K562 (cell line): ENCODE measurements at regions not wholly inside any gene's neighbourhood (a gene's known extent, or its start where the extent isn't known, plus 50 kb on each side); places are given as distances from the start of the nearest gene placed in this dataset.

Source experiments
- ATAC-seq: fragments of 200-7000 bp; cut with Tn5 transposase; 3 replicates; pipeline ENCODE4 v1.9.1; 2020; ENCODE audit warnings: moderate library complexity
- BruUV-seq: library from RNA; stranded (reverse); fragments of 400-500 nt; replicated peaks from 2 replicates; lab custom pipeline; 2021; lab: Mats Ljungman, UMichigan
- CTCF ChIA-PET: fragments of 300-600 bp; formaldehyde crosslinking; extraction: SDS; loops from one replicate; lab custom pipeline; 2021; ENCODE audit warnings: low intra/inter-chr PET ratio; lab: Yijun Ruan, JAX
- POLR2A ChIA-PET: fragments of 300-600, 350-650 bp; sonication (Branson Sonifier 250); formaldehyde crosslinking; extraction: SDS; loops from one replicate; lab custom pipeline; 2021; ENCODE audit warnings: antibody characterized with exemption, inconsistent platforms; lab: Yijun Ruan, JAX
- DNase-seq, 4 experiments: peaks; one replicate each; pipeline versions ENCODE4 v3.0.0 to v3.0.0-alpha.2; 2011 to 2018; ENCODE audit warnings: low spot score in 3 of 4, mixed read lengths in 3 of 4; ENCODE audit errors: extremely low read depth in 1 of 4
- FAIRE-seq: peaks from 2 replicates; lab custom pipeline; 2011; peaks lifted over from hg19 to GRCh38; lab: Jason Lieb, UNC
- H2AFZ ChIP-seq: 2 replicates; pipeline ENCODE4 v1.6.0; 2011; ENCODE audit warnings: low read depth, low read length, control low read depth, inconsistent platforms
- H3K27ac ChIP-seq: fragments of 200-600 bp; 3 replicates; pipeline ENCODE4 v1.8.0; 2011; ENCODE audit warnings: low read depth, mild to moderate bottlenecking, control low read depth, inconsistent platforms, low read length, moderate library complexity, mixed read lengths; ENCODE audit errors: extremely low read depth
- H3K27me3 ChIP-seq, 2 experiments: fragments of 300-600 bp in 1 of 2; 2 replicates in 1 of 2; 3 replicates in 1 of 2; pipeline versions ENCODE4 v1.6.0 to v1.8.0; 2011; ENCODE audit warnings: inconsistent platforms in 2 of 2, low read length in 2 of 2, mild to moderate bottlenecking in 1 of 2, mixed read lengths in 1 of 2, moderate library complexity in 1 of 2; ENCODE audit not compliant: control insufficient read depth in 2 of 2, insufficient read depth in 2 of 2
- H3K36me3 ChIP-seq: fragments of 300-600 bp; 3 replicates; pipeline ENCODE4 v1.8.0; 2011; ENCODE audit warnings: mild to moderate bottlenecking, low read length, inconsistent platforms; ENCODE audit not compliant: control insufficient read depth, insufficient read depth
- H3K4me1 ChIP-seq, 2 experiments: fragments of 200-600 bp in 1 of 2; replicated peaks in 1 of 2; 2 replicates in 1 of 2; 3 replicates in 1 of 2; pipeline versions ENCODE4 v1.5.1 to v1.8.0; 2011; ENCODE audit warnings: inconsistent platforms in 2 of 2, low read length in 2 of 2, mild to moderate bottlenecking in 1 of 2, mixed read lengths in 1 of 2, moderate library complexity in 1 of 2; ENCODE audit not compliant: control insufficient read depth in 2 of 2, insufficient read depth in 2 of 2
- H3K4me2 ChIP-seq: 2 replicates; pipeline ENCODE4 v1.6.1; 2011; ENCODE audit warnings: low read length, control low read depth, inconsistent platforms, mixed read lengths; ENCODE audit not compliant: insufficient read depth
- H3K4me3 ChIP-seq: fragments of 200-600 bp; sonication (generic), shearing (Covaris generic); 2 replicates; pipeline ENCODE4 v1.5.1; 2016; ENCODE audit warnings: control low read depth, inconsistent platforms
- H3K79me2 ChIP-seq: fragments of 200-600 bp; 3 replicates; pipeline ENCODE4 v1.8.0; 2011; ENCODE audit warnings: low read length, inconsistent platforms; ENCODE audit not compliant: control insufficient read depth, insufficient read depth
- H3K9ac ChIP-seq, 2 experiments: 2 replicates each; pipeline versions ENCODE4 v1.6.0 to v1.6.1; 2011; ENCODE audit warnings: low read depth in 2 of 2, low read length in 2 of 2, control low read depth in 1 of 2, inconsistent platforms in 1 of 2, mild to moderate bottlenecking in 1 of 2, mixed read lengths in 1 of 2; ENCODE audit not compliant: insufficient read depth in 1 of 2
- H3K9me1 ChIP-seq: one replicate; pipeline ENCODE4 v1.6.0; 2011; ENCODE audit warnings: inconsistent platforms, mild to moderate bottlenecking, low read length, moderate library complexity; ENCODE audit not compliant: control insufficient read depth, insufficient read depth
- H3K9me3 ChIP-seq: replicated peaks from 2 replicates; pipeline ENCODE4 v1.5.1; 2011; ENCODE audit warnings: low read depth, low read length, inconsistent platforms; ENCODE audit not compliant: control insufficient read depth, insufficient read depth
- H4K20me1 ChIP-seq: replicated peaks from 2 replicates; pipeline ENCODE4 v1.6.1; 2011; ENCODE audit warnings: low read length, inconsistent platforms, mixed read lengths; ENCODE audit not compliant: control insufficient read depth, insufficient read depth
- CHD2 ChIP-seq: IDR thresholded peaks from 2 replicates; pipeline ENCODE4 v1.6.1; 2011; ENCODE audit warnings: low read depth, low read length
- POLR3G ChIP-seq: IDR thresholded peaks from 2 replicates; pipeline ENCODE4 v1.6.1; 2011; ENCODE audit not compliant: insufficient read length, insufficient replicate concordance; ENCODE audit errors: extremely low read depth
- RAD21 ChIP-seq, 2 experiments: fragments of 250-450 bp in 1 of 2; fragments of 450-650 bp in 1 of 2; sonication (Bioruptor Pico) in 1 of 2; formaldehyde crosslinking in 1 of 2; IDR thresholded peaks in 1 of 2; conservative IDR thresholded peaks in 1 of 2; 2 replicates each; pipeline versions ENCODE4 v1.4.0 to v1.8.0; 2020 to 2022; ENCODE audit warnings: mild to moderate bottlenecking in 2 of 2, moderate library complexity in 1 of 2
- SETDB1 ChIP-seq: IDR thresholded peaks from one replicate; pipeline ENCODE4 v1.6.1; 2012; ENCODE audit warnings: low read length, control low read depth, inconsistent platforms
- SOX6 ChIP-seq: fragments of 450-650 bp; IDR thresholded peaks from 2 replicates; pipeline ENCODE4 v1.6.1; 2014; ENCODE audit warnings: mild to moderate bottlenecking
- ZKSCAN8 ChIP-seq: fragments of 200-800 bp; sonication (Bioruptor generic); IDR thresholded peaks from 2 replicates; pipeline ENCODE4 v1.6.1; 2016; ENCODE audit warnings: missing genetic modification characterization, missing compliant biosample characterization
- WGBS: fragments of 100-300 bp; shearing (Covaris generic); methylation state at CpG from one replicate; pipeline ENCODE4 v1.1.6; 2016; ENCODE audit warnings: low coverage, mixed read lengths; ENCODE audit not compliant: insufficient coverage; ENCODE audit errors: missing lambda C conversion rate; 5-methylcytosine and 5-hydroxymethylcytosine counted together
- in situ Hi-C: fragments of 300-500 bp; cut with MboI; formaldehyde crosslinking; loops from 4 replicates; pipeline ENCODE4 v1.15.0; 2018; ENCODE audit warnings: inconsistent platforms, mixed read lengths
- intact Hi-C: fragments of 100-400 bp; cut with micrococcal nuclease; formaldehyde crosslinking; loops from 2 replicates; pipeline ENCODE4 v1.14.2; 2022
- TF ChIP-seq, protein P1 (sequence below): fragments of 200-800 bp; sonication (Bioruptor generic); IDR thresholded peaks from 2 replicates; pipeline ENCODE4 v1.6.1; 2017; ENCODE audit warnings: missing genetic modification characterization, missing compliant biosample characterization

DNA sequence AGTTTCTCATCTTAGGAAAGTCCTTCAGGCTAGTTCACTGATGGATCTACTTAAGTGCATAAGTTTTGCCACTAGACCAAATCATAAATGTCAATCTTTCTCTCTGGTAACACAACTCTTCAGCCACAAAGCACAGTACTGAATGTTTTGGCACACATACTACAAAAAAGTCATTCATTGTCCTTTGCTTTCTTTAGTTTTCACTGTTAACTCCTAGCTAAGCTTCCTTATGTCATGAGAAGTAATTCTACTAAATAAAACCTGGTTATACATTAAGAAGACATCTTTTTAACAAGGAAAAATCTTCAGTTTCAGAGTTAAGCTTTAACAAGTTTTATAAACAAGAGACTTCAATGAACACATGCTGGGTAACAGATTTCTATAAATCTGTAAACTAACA, 379.2 kb upstream of the NFIA start:
- H3K4me2 ChIP-seq, result no peak overlapping the region
- H3K9me1 ChIP-seq, result no peaks in the 10 kb centered on the region
- H3K4me3 ChIP-seq, result no peak overlapping the region
- no peaks in the 10 kb centered on the region for H3K79me2 ChIP-seq
- no peaks in the 10 kb centered on the region for H3K27me3 ChIP-seq
- H3K9ac ChIP-seq, result no peak overlapping the region
- H3K4me1 ChIP-seq, result no peaks in the 10 kb centered on the region
- TF ChIP-seq POLR3G, result no peak
- no peak for TF ChIP-seq ZKSCAN8 (CRISPR knock-in tag)
- TF ChIP-seq SOX6, result no peak
- TF ChIP-seq SETDB1, result no peak
- H2AFZ ChIP-seq, result no peak overlapping the region
- CTCF ChIA-PET, result interaction anchor here (0.7 kb wide), 1 partner anchor 63 kb away, joined by 3 read pairs; no protein-coding TSS in a partner anchor
- no peak for DNase-seq
- H3K9me3 ChIP-seq, result no peaks in the 10 kb centered on the region
- in situ Hi-C loops (no loop called here), intact Hi-C loops (no loop called here)
- H3K36me3 ChIP-seq, result no peaks in the 10 kb centered on the region
- no peak for FAIRE-seq
- no peak overlapping the region for H3K27ac ChIP-seq
- H4K20me1 ChIP-seq, result no peaks in the 10 kb centered on the region
- ATAC-seq, result no peak
- BruUV-seq, result no TSS peak
- POLR2A ChIA-PET, result no interaction called here

DNA sequence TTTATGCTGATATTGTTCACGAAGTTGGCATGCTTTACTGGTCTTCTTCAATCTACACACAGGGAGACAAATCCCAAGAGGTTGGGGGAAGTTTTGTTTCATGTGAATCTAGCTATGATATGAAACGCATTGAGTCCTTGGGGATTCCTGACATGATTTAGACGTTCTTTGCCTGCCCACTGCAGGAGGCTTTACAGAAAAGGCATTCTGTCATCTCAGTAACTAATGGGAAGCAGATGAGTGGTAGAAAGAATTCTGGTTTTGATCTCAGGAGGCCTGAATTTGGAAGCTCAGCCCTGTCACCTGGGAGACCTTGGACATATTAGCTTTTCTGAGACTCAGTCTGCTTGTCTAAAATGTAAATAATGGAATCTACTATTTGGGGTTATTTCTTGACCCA, 383.0 kb upstream of the NFIA start:
- no peak overlapping the region for H3K4me3 ChIP-seq
- H3K9ac ChIP-seq, result no peak overlapping the region
- 2% methylated on average over 3 of the region's 3 CpGs for WGBS
- H3K27me3 ChIP-seq, result no peaks in the 10 kb centered on the region
- no peak overlapping the region for H3K27ac ChIP-seq
- BruUV-seq, result no TSS peak
- CTCF ChIA-PET, result no interaction called here
- POLR2A ChIA-PET, result interaction anchor here (0.5 to 1.4 kb wide), 2 partner anchors 11 to 126 kb away, joined by 3 to 4 read pairs; no protein-coding TSS in a partner anchor
- no peaks in the 10 kb centered on the region for H3K9me1 ChIP-seq
- no peak overlapping the region for H3K4me2 ChIP-seq
- H2AFZ ChIP-seq, result no peak overlapping the region
- no peaks in the 10 kb centered on the region for H3K79me2 ChIP-seq
- no peaks in the 10 kb centered on the region for H3K36me3 ChIP-seq
- intact Hi-C loops, result no loop called here
- no peaks in the 10 kb centered on the region for H3K4me1 ChIP-seq
- no peaks in the 10 kb centered on the region for H3K9me3 ChIP-seq
- 0 out of 4 replicates have a peak, but pooled peaks of 1 of the 2 experiments have one; percentile 8 for TF ChIP-seq RAD21 (CRISPR knock-in tag; conservative IDR thresholded peaks at IDR 0.05 in 1 of 2, IDR thresholded peaks at IDR 0.05 in 1 of 2)
- TF ChIP-seq, protein P1, sequence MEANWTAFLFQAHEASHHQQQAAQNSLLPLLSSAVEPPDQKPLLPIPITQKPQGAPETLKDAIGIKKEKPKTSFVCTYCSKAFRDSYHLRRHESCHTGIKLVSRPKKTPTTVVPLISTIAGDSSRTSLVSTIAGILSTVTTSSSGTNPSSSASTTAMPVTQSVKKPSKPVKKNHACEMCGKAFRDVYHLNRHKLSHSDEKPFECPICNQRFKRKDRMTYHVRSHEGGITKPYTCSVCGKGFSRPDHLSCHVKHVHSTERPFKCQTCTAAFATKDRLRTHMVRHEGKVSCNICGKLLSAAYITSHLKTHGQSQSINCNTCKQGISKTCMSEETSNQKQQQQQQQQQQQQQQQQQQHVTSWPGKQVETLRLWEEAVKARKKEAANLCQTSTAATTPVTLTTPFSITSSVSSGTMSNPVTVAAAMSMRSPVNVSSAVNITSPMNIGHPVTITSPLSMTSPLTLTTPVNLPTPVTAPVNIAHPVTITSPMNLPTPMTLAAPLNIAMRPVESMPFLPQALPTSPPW (CRISPR knock-in tag), result no peak
- TF ChIP-seq CHD2, result no peak
- TF ChIP-seq, all 486 proteins: peak for 1
- in situ Hi-C loops, result no loop called here
- DNase-seq (no peak), FAIRE-seq (no peak), ATAC-seq (no peak)
- H4K20me1 ChIP-seq, result no peaks in the 10 kb centered on the region
